Adrenal gland (tissue), 9 donors: ENCODE measurements at regions not wholly inside any gene's neighbourhood (a gene's known extent, or its start where the extent isn't known, plus 50 kb on each side); places are given as distances from the start of the nearest gene placed in this dataset.

Experiments used
- DNase-seq, 7 donors: peaks; one replicate each; pipeline ENCODE4 v3.0.0-alpha.2; 2019 to 2020
- H3K27ac ChIP-seq, 5 donors: fragments of 200-600 bp; sonication (generic) in 4 of 5; 1 replicate in 3 of 5; 2 replicates in 2 of 5; pipeline versions ENCODE4 v1.5.1 to v1.8.0; 2016 to 2020; ENCODE audit warnings: mild to moderate bottlenecking in 1 of 5
- H3K27me3 ChIP-seq: fragments of 200-600 bp; 2 replicates; pipeline ENCODE4 v1.8.0; 2021
- H3K36me3 ChIP-seq, 2 donors: fragments of 200-600 bp; replicated peaks in 1 of 2; 1 replicate in 1 of 2; 2 replicates in 1 of 2; pipeline versions ENCODE4 v1.5.1 to v1.8.0; 2018 to 2022
- H3K4me1 ChIP-seq, 2 donors: fragments of 200-600 bp; replicated peaks in 1 of 2; 1 replicate in 1 of 2; 2 replicates in 1 of 2; pipeline versions ENCODE4 v1.5.1 to v1.8.0; 2018 to 2021
- H3K4me3 ChIP-seq, 4 donors: fragments of 200-600 bp; sonication (generic) in 3 of 4; one replicate each; pipeline ENCODE4 v1.5.1; 2016 to 2018
- H3K9me3 ChIP-seq, 3 donors: fragments of 200-600 bp; sonication (generic) in 1 of 3; replicated peaks in 1 of 3; 1 replicate in 2 of 3; 2 replicates in 1 of 3; pipeline versions ENCODE4 v1.5.1 to v1.8.0; 2016 to 2021
- POLR2A ChIP-seq, 2 donors: fragments of 450-650 bp; IDR thresholded peaks; one replicate each; pipeline ENCODE4 v1.6.1; 2017; ENCODE audit warnings: antibody characterized with exemption in 2 of 2, mild to moderate bottlenecking in 2 of 2, moderate library complexity in 1 of 2
- WGBS, 4 donors: extraction: QIAGEN DNeasy Blood & Tissue Kit in 2 of 4; methylation state at CpG; one replicate each; pipeline versions ENCODE4 v1.1.5 to v1.1.7; 2013 to 2017; 5-methylcytosine and 5-hydroxymethylcytosine counted together
- intact Hi-C, 2 donors: fragments of 100-400 bp; cut with DNase I; formaldehyde crosslinking; loops; one replicate each; pipeline versions ENCODE4 v1.14.1 to v1.15.0; 2022 to 2023
- TF ChIP-seq, protein P1 (sequence below), 6 experiments: fragments of 450-650 bp in 4 of 6; fragments of 200-600 bp in 2 of 6; sonication (generic) in 1 of 6; IDR thresholded peaks; 1 replicate in 5 of 6; 2 replicates in 1 of 6; pipeline versions ENCODE4 v1.5.1 to v1.8.0; 2016 to 2021; ENCODE audit warnings: antibody characterized with exemption in 6 of 6, mild to moderate bottlenecking in 2 of 6, moderate library complexity in 1 of 6
- donor health status: healthy with polysubstance abuse.
- donor health status: Bipolar disorder and iron deficiency.
- donor health status: DM: yes; HTN: yes; CAD: no.
- donor health status: DM: no; HTN: no; CAD: no.
- donor health status: DM: no; HTN: no; CAD: no.

DNA sequence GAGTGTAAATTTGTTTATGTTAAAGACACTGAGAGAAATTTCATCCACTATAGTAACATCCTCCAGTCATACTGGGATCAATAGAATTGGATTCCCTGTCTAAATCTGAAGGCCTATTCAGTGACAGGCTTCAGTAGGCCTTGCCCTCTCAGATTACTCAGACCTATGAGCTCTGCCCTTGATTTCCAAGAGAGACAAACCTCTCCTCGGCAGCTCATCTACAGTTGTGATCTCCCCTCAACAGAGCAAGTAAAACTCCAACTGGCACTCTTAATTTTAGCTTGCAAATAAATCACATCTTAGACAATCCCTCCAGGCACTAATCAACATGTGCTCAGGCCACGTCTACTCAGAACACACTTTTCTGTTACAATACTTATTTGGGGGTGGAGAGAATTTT is 1191.4 kb upstream of the PHF14 start:
- Histone ChIP-seq H3K27ac (no peak overlapping the region), H3K4me1 (no peaks in the 10 kb centered on the region), H3K4me3 (no peak overlapping the region), H3K9me3 (no peaks in the 10 kb centered on the region), H3K36me3 (no peaks in the 10 kb centered on the region), H3K27me3 (no peaks in the 10 kb centered on the region)
- WGBS, 4 donors: 55 to 66% (median 62%) methylated on average over 2 of the region's 2 CpGs
- no peak for DNase-seq
- TF ChIP-seq, protein P1, sequence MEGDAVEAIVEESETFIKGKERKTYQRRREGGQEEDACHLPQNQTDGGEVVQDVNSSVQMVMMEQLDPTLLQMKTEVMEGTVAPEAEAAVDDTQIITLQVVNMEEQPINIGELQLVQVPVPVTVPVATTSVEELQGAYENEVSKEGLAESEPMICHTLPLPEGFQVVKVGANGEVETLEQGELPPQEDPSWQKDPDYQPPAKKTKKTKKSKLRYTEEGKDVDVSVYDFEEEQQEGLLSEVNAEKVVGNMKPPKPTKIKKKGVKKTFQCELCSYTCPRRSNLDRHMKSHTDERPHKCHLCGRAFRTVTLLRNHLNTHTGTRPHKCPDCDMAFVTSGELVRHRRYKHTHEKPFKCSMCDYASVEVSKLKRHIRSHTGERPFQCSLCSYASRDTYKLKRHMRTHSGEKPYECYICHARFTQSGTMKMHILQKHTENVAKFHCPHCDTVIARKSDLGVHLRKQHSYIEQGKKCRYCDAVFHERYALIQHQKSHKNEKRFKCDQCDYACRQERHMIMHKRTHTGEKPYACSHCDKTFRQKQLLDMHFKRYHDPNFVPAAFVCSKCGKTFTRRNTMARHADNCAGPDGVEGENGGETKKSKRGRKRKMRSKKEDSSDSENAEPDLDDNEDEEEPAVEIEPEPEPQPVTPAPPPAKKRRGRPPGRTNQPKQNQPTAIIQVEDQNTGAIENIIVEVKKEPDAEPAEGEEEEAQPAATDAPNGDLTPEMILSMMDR (IDR thresholded peaks at IDR 0.05): no peak
- no peak for TF ChIP-seq POLR2A (IDR thresholded peaks at IDR 0.05)
- intact Hi-C loops: no loop called here

DNA sequence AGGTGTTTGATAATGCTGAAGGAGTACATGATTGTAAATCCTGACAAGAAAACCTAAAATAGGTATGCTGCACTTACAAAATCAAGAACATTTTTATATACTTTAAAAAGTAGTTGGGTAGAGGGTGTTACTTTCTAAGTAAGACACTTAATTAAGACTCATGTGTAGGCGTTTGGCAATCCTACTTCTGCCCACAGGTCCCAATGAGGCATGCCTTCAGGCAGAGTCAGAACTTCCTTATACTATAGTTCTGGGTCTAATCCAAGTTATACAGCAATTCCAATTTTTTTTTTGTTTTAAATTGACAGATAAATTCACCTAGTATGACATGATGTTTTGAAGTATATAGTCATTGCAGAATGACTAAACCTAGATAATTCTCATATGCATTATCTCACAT is 1188.5 kb upstream of the PHF14 start:
- Histone ChIP-seq H3K4me1 (no peaks in the 10 kb centered on the region), H3K9me3 (no peaks in the 10 kb centered on the region), H3K36me3 (no peaks in the 10 kb centered on the region), H3K4me3 (no peak overlapping the region), H3K27ac (no peak overlapping the region), H3K27me3 (no peaks in the 10 kb centered on the region)
- intact Hi-C loops: no loop called here
- TF ChIP-seq POLR2A (IDR thresholded peaks at IDR 0.05): no peak
- TF ChIP-seq, protein P1 (IDR thresholded peaks at IDR 0.05): no peak
- 42 to 58% (median 44%) methylated on average over 1 of the region's 1 CpG for WGBS, 4 donors
- no peak for DNase-seq

DNA sequence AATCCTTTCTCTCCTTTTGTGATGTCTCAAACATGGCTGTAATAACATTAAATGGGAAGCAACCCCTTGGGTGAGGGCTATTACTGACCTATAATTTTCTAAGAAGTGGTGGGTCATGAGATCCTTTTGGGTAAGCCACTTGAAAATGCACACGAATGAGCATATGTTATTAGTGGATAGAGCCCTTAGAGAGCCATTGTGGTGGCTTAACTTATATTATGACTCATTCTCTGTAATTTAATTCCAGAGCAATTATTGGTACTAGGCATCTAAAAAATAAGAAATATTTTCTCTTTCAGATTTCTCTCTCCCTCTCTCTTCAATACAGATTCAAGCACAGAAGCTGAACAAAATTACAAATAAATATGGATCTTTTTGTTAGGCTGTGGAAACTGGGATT is 1177.4 kb upstream of the PHF14 start:
- no peak overlapping the region for H3K4me3 ChIP-seq
- no peaks in the 10 kb centered on the region for H3K36me3 ChIP-seq
- no peaks in the 10 kb centered on the region for H3K27me3 ChIP-seq
- no peak for DNase-seq
- TF ChIP-seq POLR2A (IDR thresholded peaks at IDR 0.05): no peak
- TF ChIP-seq, protein P1 (IDR thresholded peaks at IDR 0.05): no peak
- intact Hi-C loops: no loop called here
- H3K27ac ChIP-seq: no peak overlapping the region
- no peaks in the 10 kb centered on the region for H3K4me1 ChIP-seq
- WGBS, 4 donors: 71 to 76% (median 74%) methylated on average over 1 of the region's 1 CpG
- H3K9me3 ChIP-seq: no peaks in the 10 kb centered on the region

DNA sequence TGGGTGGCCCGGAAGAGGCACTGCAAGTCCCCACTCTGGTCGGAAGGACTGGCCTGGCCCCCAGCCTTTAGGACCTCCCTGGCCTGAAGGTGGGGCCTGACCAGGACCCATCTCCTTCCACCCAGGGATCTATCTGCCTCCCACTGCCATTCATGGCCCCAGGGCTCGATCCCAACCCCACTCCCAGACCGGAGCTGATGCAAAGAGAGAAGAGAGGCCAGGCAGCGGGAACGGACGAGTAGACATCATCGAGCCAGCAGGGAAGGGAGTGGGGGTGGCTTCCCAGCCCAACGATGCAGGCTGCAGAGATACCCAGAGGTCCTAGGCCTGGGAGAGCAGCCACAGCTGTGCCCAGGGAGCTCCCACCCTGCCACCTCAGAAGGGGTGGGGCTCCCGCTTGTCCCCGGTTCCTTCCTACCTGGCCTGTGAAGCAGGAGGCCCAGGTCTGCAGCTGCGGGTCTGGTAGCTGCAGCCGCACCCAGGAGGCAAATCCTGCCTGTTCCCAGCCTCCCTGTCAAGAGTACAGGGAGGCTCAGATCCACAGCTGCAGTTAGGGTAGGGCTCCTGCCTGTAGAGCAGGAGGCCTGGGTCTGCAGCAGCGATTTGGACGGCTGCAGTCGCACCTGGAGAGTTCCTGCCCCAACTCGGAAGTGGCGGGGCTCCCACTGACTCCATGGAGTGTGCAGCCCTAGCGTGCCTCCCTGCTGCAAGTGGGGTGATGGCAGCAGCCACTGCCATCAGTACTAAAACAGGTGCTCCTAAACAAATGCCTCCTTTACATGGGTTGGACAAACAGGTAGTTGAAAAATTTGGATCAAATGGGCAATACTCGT is 1151.0 kb upstream of the PHF14 start:
- H3K4me3 ChIP-seq: no peak overlapping the region
- 65 to 87% (median 86%) methylated on average over 4 to 20 of the region's 20 CpGs for WGBS, 4 donors
- H3K4me1 ChIP-seq: no peaks in the 10 kb centered on the region
- peaks cover 0 to 4% (median 0%) of the 10 kb centered on the region in 3 donors for H3K9me3 ChIP-seq
- TF ChIP-seq, protein P1 (IDR thresholded peaks at IDR 0.05): no peak
- no peak for TF ChIP-seq POLR2A (IDR thresholded peaks at IDR 0.05)
- no peak overlapping the region for H3K27ac ChIP-seq
- intact Hi-C loops: no loop called here
- H3K36me3 ChIP-seq: no peaks in the 10 kb centered on the region
- DNase-seq: no peak
- H3K27me3 ChIP-seq: no peaks in the 10 kb centered on the region
